ENCODE measurements at regions not wholly inside any gene's neighbourhood (a gene's known extent, or its start where the extent isn't known, plus 50 kb on each side); places are given as distances from the start of the nearest gene placed in this dataset.

DNA sequence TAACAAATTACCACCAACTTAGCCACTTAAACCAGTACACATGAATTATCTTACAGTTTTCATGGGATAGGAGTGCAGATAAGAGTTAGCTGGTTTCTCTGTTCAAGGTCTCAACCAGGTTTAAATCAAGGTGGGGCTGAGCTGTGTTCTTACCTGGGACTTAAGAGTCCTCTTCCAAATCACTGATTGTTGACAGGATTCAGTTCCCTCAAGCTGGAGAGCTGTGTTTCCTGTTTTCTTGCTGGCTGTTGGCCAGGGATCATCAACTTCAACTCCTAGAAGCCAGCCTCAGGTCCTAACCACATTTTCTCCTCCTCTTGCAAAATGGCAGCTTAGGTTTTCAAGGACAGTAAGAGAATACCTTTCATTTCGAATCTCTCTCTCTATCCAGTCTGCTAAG is 123.8 kb upstream of the CHRM3 start:
- no peaks in the 10 kb centered on the region for H3K4me1 ChIP-seq
- H3K27ac ChIP-seq, result no peak overlapping the region
- H3K27me3 ChIP-seq, result no peaks in the 10 kb centered on the region
- no peak for TF ChIP-seq POLR2A (IDR thresholded peaks at IDR 0.05)
- TF ChIP-seq POLR2AphosphoS5 (IDR thresholded peaks at IDR 0.05), result no peak
- TF ChIP-seq, protein P1, sequence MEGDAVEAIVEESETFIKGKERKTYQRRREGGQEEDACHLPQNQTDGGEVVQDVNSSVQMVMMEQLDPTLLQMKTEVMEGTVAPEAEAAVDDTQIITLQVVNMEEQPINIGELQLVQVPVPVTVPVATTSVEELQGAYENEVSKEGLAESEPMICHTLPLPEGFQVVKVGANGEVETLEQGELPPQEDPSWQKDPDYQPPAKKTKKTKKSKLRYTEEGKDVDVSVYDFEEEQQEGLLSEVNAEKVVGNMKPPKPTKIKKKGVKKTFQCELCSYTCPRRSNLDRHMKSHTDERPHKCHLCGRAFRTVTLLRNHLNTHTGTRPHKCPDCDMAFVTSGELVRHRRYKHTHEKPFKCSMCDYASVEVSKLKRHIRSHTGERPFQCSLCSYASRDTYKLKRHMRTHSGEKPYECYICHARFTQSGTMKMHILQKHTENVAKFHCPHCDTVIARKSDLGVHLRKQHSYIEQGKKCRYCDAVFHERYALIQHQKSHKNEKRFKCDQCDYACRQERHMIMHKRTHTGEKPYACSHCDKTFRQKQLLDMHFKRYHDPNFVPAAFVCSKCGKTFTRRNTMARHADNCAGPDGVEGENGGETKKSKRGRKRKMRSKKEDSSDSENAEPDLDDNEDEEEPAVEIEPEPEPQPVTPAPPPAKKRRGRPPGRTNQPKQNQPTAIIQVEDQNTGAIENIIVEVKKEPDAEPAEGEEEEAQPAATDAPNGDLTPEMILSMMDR (IDR thresholded peaks at IDR 0.05), result no peak
- no peak for TF ChIP-seq EP300 (IDR thresholded peaks at IDR 0.05)
- H3K4me3 ChIP-seq, result no peak overlapping the region
- H3K9me3 ChIP-seq, result peaks cover 0 to 2% (median 0%) of the 10 kb centered on the region in 4 donors
- no peak for DNase-seq
- intact Hi-C loops (cut with DNase I), result no loop called here
- no peaks in the 10 kb centered on the region for H3K36me3 ChIP-seq
- 78 to 81% methylated on average over 1 of the region's 1 CpG for WGBS, 2 donors

DNA sequence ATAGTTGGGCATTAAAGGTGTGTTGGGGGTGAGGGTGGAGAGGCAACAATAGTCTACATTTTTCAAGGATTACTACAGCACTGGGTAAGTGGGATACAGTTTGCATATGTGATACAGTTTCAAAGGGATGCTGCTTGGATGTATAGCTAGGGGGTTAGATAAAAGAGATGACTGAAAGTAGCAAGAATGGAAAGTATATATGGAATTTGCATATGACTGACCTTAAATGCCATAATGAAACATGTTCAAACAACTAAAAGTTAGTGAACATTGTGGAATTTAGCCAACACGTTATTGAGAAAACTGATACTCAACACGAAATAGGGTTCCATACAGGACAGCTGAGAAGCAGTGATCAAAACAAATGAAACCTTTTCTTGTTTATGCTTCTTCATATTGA is 124.8 kb upstream of the CHRM3 start:
- Histone ChIP-seq H3K4me1 (no peaks in the 10 kb centered on the region), H3K9me3 (peaks cover 0 to 2% (median 0%) of the 10 kb centered on the region in 4 donors), H3K36me3 (no peaks in the 10 kb centered on the region), H3K27ac (no peak overlapping the region), H3K4me3 (no peak overlapping the region), H3K27me3 (no peaks in the 10 kb centered on the region)
- DNase-seq, result no peak
- WGBS, 2 donors, result 94% methylated on average over 2 of the region's 2 CpGs
- intact Hi-C loops (cut with DNase I), result no loop called here
- TF ChIP-seq POLR2AphosphoS5 (IDR thresholded peaks at IDR 0.05) (no peak), EP300 (IDR thresholded peaks at IDR 0.05) (no peak), POLR2A (IDR thresholded peaks at IDR 0.05) (no peak)
- TF ChIP-seq, protein P1 (IDR thresholded peaks at IDR 0.05), result no peak

DNA sequence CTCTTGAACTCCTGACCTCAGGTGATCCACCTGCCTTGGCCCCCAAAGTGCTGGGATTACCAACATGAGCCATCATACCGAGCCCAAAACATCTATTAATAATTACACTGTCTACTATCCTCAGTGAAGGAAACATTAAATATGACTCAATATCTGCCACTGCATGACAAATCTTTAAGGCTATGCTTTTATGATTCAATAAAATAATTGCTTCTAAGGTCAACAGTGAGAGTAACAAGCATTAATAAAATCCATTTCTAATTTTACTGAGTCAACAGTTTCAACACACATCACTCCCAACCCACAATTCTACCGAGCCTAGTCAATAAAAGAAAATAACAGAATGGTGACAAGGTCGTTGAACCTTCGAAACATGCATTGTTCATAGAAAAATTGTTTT is 125.5 kb upstream of the CHRM3 start:
- intact Hi-C loops (cut with DNase I), result no loop called here
- Histone ChIP-seq H3K4me3 (no peak overlapping the region), H3K9me3 (peaks cover 0 to 2% (median 0%) of the 10 kb centered on the region in 4 donors), H3K27ac (no peak overlapping the region), H3K27me3 (no peaks in the 10 kb centered on the region), H3K36me3 (no peaks in the 10 kb centered on the region), H3K4me1 (no peaks in the 10 kb centered on the region)
- WGBS, 2 donors, result 83 to 87% methylated on average over 4 of the region's 4 CpGs
- no peak for TF ChIP-seq EP300 (IDR thresholded peaks at IDR 0.05)
- no peak for TF ChIP-seq POLR2A (IDR thresholded peaks at IDR 0.05)
- TF ChIP-seq POLR2AphosphoS5 (IDR thresholded peaks at IDR 0.05), result no peak
- TF ChIP-seq, protein P1 (IDR thresholded peaks at IDR 0.05), result no peak
- no peak for DNase-seq

DNA sequence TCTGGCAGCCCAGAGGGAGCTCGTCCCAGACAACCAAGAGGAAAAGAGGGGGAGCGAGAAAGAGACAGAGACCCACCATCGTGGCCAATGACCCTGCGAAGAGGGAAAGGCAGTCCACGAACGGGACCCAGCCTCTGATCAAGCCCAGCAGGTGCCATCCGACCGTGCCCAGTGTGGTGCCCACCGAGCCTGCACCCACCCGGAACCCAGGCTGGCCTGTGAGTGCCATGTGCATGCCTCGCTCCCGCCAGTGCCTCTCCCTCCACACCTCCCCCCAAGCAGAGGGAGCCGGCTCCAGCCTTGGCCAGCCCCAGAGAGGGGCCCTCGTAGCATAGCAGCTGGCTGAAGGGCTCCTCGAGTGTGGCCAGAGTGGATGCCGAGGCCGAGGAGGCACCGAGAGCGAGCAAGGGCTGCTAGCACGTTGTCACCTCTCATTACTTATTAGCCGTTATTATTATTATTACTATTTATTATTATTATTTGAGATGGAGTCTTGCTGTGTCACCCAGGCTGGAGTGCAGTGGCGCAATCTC is 130.7 kb upstream of the CHRM3 start:
- TF ChIP-seq POLR2A (IDR thresholded peaks at IDR 0.05) (no peak), EP300 (IDR thresholded peaks at IDR 0.05) (no peak), POLR2AphosphoS5 (IDR thresholded peaks at IDR 0.05) (no peak)
- TF ChIP-seq, protein P1 (IDR thresholded peaks at IDR 0.05), result no peak
- Histone ChIP-seq H3K9me3 (peaks cover 0 to 2% (median 0%) of the 10 kb centered on the region in 4 donors), H3K36me3 (no peaks in the 10 kb centered on the region), H3K27me3 (no peaks in the 10 kb centered on the region), H3K27ac (no peak overlapping the region), H3K4me1 (no peaks in the 10 kb centered on the region), H3K4me3 (no peak overlapping the region)
- 93 to 96% methylated on average over 22 of the region's 22 CpGs for WGBS, 2 donors
- intact Hi-C loops (cut with DNase I), result no loop called here
- no peak for DNase-seq

DNA sequence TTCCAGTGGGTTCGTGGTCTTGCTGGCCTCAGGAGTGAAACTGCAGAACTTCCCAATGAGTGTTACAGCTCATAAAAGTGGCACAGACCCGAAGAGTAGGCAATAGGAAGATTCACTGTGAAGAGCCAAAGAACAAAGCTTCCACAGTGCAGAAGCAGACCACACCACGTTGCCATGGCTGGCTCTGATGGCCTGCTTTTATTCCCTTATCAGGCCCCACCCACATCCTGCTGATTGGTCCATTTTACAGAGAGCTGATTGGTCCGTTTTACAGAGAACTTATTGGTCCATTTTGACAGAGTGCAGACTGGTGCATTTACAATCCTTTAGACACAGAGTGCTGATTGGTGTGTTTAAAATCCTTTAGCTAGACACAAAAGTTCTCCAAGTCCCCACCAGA is 131.4 kb upstream of the CHRM3 start:
- intact Hi-C loops (cut with DNase I), result no loop called here
- no peak for DNase-seq
- no peaks in the 10 kb centered on the region for H3K4me1 ChIP-seq
- TF ChIP-seq, protein P1 (IDR thresholded peaks at IDR 0.05), result no peak
- no peak for TF ChIP-seq EP300 (IDR thresholded peaks at IDR 0.05)
- no peak for TF ChIP-seq POLR2AphosphoS5 (IDR thresholded peaks at IDR 0.05)
- no peak for TF ChIP-seq POLR2A (IDR thresholded peaks at IDR 0.05)
- H3K36me3 ChIP-seq, result no peaks in the 10 kb centered on the region
- H3K9me3 ChIP-seq, result peaks cover 0 to 2% (median 0%) of the 10 kb centered on the region in 4 donors
- H3K4me3 ChIP-seq, result no peak overlapping the region
- WGBS, 2 donors, result 75 to 77% methylated on average over 4 of the region's 4 CpGs
- H3K27me3 ChIP-seq, result no peaks in the 10 kb centered on the region
- H3K27ac ChIP-seq, result no peak overlapping the region

Data from sigmoid colon (tissue), 6 donors.